B cell (primary cell): ENCODE measurements at regions not wholly inside any gene's neighbourhood (a gene's known extent, or its start where the extent isn't known, plus 50 kb on each side); places are given as distances from the start of the nearest gene placed in this dataset.

ENCODE experiments used
- EZH2 ChIP-seq: IDR thresholded peaks from 2 replicates; pipeline ENCODE4 v1.6.1; 2012; ENCODE audit warnings: borderline replicate concordance, low read depth, mild to moderate bottlenecking, moderate library complexity, low read length; ENCODE audit not compliant: insufficient read depth, poor library complexity, severe bottlenecking
- TF ChIP-seq, protein P1 (sequence below): fragments of 200-600 bp; IDR thresholded peaks from one replicate; pipeline ENCODE4 v1.8.0; 2022; ENCODE audit warnings: antibody characterized with exemption, mild to moderate bottlenecking

GRCh38 chr6:99121748-99122147 lies 174.0 kb upstream of the FBXL4 start:
- TF ChIP-seq, protein P1, sequence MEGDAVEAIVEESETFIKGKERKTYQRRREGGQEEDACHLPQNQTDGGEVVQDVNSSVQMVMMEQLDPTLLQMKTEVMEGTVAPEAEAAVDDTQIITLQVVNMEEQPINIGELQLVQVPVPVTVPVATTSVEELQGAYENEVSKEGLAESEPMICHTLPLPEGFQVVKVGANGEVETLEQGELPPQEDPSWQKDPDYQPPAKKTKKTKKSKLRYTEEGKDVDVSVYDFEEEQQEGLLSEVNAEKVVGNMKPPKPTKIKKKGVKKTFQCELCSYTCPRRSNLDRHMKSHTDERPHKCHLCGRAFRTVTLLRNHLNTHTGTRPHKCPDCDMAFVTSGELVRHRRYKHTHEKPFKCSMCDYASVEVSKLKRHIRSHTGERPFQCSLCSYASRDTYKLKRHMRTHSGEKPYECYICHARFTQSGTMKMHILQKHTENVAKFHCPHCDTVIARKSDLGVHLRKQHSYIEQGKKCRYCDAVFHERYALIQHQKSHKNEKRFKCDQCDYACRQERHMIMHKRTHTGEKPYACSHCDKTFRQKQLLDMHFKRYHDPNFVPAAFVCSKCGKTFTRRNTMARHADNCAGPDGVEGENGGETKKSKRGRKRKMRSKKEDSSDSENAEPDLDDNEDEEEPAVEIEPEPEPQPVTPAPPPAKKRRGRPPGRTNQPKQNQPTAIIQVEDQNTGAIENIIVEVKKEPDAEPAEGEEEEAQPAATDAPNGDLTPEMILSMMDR: no peak
- no peak for TF ChIP-seq EZH2
